ENCODE measurements at regions not wholly inside any gene's neighbourhood (a gene's known extent, or its start where the extent isn't known, plus 50 kb on each side); places are given as distances from the start of the nearest gene placed in this dataset.

GRCh38 chr1:232431748-232432147, 198.2 kb downstream of the SIPA1L2 start:
- Histone ChIP-seq H3K36me3 (peaks cover 0 to 16% of the 10 kb centered on the region in 2 donors), H3K9me3 (no peaks in the 10 kb centered on the region), H3K4me1 (peaks cover 4% of the 10 kb centered on the region), H3K4me3 (no peak overlapping the region), H3K27me3 (no peaks in the 10 kb centered on the region), H3K27ac (no peak overlapping the region)
- intact Hi-C loops (cut with DNase I), result no loop called here
- no peak for DNase-seq (ENCODE audit: extremely low spot score in 2 of 2)
- TF ChIP-seq POLR2AphosphoS5 (IDR thresholded peaks at IDR 0.05; ENCODE audit: insufficient read depth in 1 of 2, low read depth in 1 of 2) (no peak), CTCF (IDR thresholded peaks at IDR 0.05) (no peak)

GRCh38 chr1:232431326-232431725, 198.6 kb downstream of the SIPA1L2 start:
- H3K9me3 ChIP-seq, result no peaks in the 10 kb centered on the region
- peaks cover 4% of the 10 kb centered on the region for H3K4me1 ChIP-seq
- no peaks in the 10 kb centered on the region for H3K27me3 ChIP-seq
- H3K27ac ChIP-seq, result no peak overlapping the region
- DNase-seq (ENCODE audit: extremely low spot score in 2 of 2), result no peak
- no peak overlapping the region for H3K4me3 ChIP-seq
- intact Hi-C loops (cut with DNase I), result no loop called here
- TF ChIP-seq POLR2AphosphoS5 (IDR thresholded peaks at IDR 0.05; ENCODE audit: insufficient read depth in 1 of 2, low read depth in 1 of 2), result no peak
- H3K36me3 ChIP-seq, result peaks cover 0 to 16% of the 10 kb centered on the region in 2 donors

GRCh38 chr1:232430467-232430866, 199.5 kb downstream of the SIPA1L2 start:
- no peak for TF ChIP-seq POLR2A (IDR thresholded peaks at IDR 0.05)
- TF ChIP-seq POLR2AphosphoS5 (IDR thresholded peaks at IDR 0.05; ENCODE audit: insufficient read depth in 1 of 2, low read depth in 1 of 2), result no peak
- no peak for TF ChIP-seq CTCF (IDR thresholded peaks at IDR 0.05)
- intact Hi-C loops (cut with DNase I), result no loop called here
- no peak overlapping the region for H3K27ac ChIP-seq
- no peaks in the 10 kb centered on the region for H3K27me3 ChIP-seq
- DNase-seq (ENCODE audit: extremely low spot score in 2 of 2), result no peak
- no peak overlapping the region for H3K4me3 ChIP-seq
- no peaks in the 10 kb centered on the region for H3K9me3 ChIP-seq
- no peaks in the 10 kb centered on the region for H3K4me1 ChIP-seq
- H3K36me3 ChIP-seq, result peaks cover 0 to 16% of the 10 kb centered on the region in 2 donors

GRCh38 chr1:232428786-232429530, 201.0 kb downstream of the SIPA1L2 start:
- no peak for DNase-seq (ENCODE audit: extremely low spot score in 2 of 2)
- Histone ChIP-seq H3K4me3 (no peak overlapping the region), H3K36me3 (peaks cover 0 to 9% of the 10 kb centered on the region in 2 donors), H3K27ac (no peak overlapping the region), H3K27me3 (no peaks in the 10 kb centered on the region), H3K4me1 (no peaks in the 10 kb centered on the region), H3K9me3 (no peaks in the 10 kb centered on the region)
- TF ChIP-seq POLR2AphosphoS5 (IDR thresholded peaks at IDR 0.05; ENCODE audit: insufficient read depth in 1 of 2, low read depth in 1 of 2), result no peak
- no peak for TF ChIP-seq CTCF (IDR thresholded peaks at IDR 0.05)
- TF ChIP-seq POLR2A (IDR thresholded peaks at IDR 0.05), result no peak
- intact Hi-C loops (cut with DNase I), result no loop called here

- no peaks in the 10 kb centered on the region for H3K27me3 ChIP-seq
- H3K36me3 ChIP-seq, result peaks cover 0 to 9% of the 10 kb centered on the region in 2 donors
- no peaks in the 10 kb centered on the region for H3K9me3 ChIP-seq
- DNase-seq (ENCODE audit: extremely low spot score in 2 of 2), result no peak
- TF ChIP-seq POLR2A (IDR thresholded peaks at IDR 0.05) (no peak), POLR2AphosphoS5 (IDR thresholded peaks at IDR 0.05; ENCODE audit: insufficient read depth in 1 of 2, low read depth in 1 of 2) (no peak), CTCF (IDR thresholded peaks at IDR 0.05) (no peak)
- H3K4me3 ChIP-seq, result no peak overlapping the region
- intact Hi-C loops (cut with DNase I), result no loop called here
- H3K27ac ChIP-seq, result no peak overlapping the region
- no peaks in the 10 kb centered on the region for H3K4me1 ChIP-seq
These were observed 201.8 kb downstream of the SIPA1L2 start for GRCh38 chr1:232428036-232428645.

All from vagina (tissue), 2 donors.